SK-MEL-5 (cell line): ENCODE measurements at regions not wholly inside any gene's neighbourhood (a gene's known extent, or its start where the extent isn't known, plus 50 kb on each side); places are given as distances from the start of the nearest gene placed in this dataset.

Experiments used
- DNase-seq: peaks from one replicate; pipeline ENCODE4 v3.0.0-alpha.2; 2016; ENCODE audit warnings: low read depth, low spot score
- in situ Hi-C: cut with HindIII; loops from 2 replicates; pipeline ENCODE4 v1.10.0; 2016; ENCODE audit warnings: low sequenced_read_pairs, high pct_unique_total_duplicates, low pct_unique_long_range_greater_than_20kb

GRCh38 chr10:8499752-8500390 lies 445.4 kb downstream of the GATA3 start:
- DNase-seq, result no peak
- in situ Hi-C loops, result no loop called here

GRCh38 chr10:8502573-8502972 lies 448.1 kb downstream of the GATA3 start:
- in situ Hi-C loops, result no loop called here

GRCh38 chr10:8504499-8504898 lies 450.0 kb downstream of the GATA3 start:
- no peak for DNase-seq
- in situ Hi-C loops, result no loop called here

More at GRCh38 chr10:8502573-8502972, 448.1 kb downstream of the GATA3 start:
- DNase-seq, result no peak

GRCh38 chr10:8507156-8507555 lies 452.7 kb downstream of the GATA3 start:
- in situ Hi-C loops, result no loop called here
- DNase-seq, result no peak

- in situ Hi-C loops, result no loop called here
- DNase-seq, result no peak
These were observed 454.4 kb downstream of the GATA3 start for GRCh38 chr10:8508882-8509281.

- in situ Hi-C loops, result no loop called here
- no peak for DNase-seq
These were observed 456.0 kb downstream of the GATA3 start for GRCh38 chr10:8510471-8510870.

- in situ Hi-C loops, result no loop called here
- no peak for DNase-seq
These were observed 456.5 kb downstream of the GATA3 start for GRCh38 chr10:8511026-8511425.

- in situ Hi-C loops, result no loop called here
- peak; percentile 29 for DNase-seq
These were observed 459.0 kb downstream of the GATA3 start for GRCh38 chr10:8513155-8514147.

GRCh38 chr10:8520382-8520781 lies 465.9 kb downstream of the GATA3 start:
- in situ Hi-C loops, result no loop called here
- DNase-seq, result peak; percentile 2

GRCh38 chr10:8527773-8528172 lies 473.3 kb downstream of the GATA3 start:
- DNase-seq, result no peak
- in situ Hi-C loops, result no loop called here

- in situ Hi-C loops, result no loop called here
- DNase-seq, result no peak
These were observed 476.6 kb downstream of the GATA3 start for GRCh38 chr10:8531116-8531515.

- in situ Hi-C loops, result no loop called here
- DNase-seq, result no peak
These were observed 478.2 kb downstream of the GATA3 start for GRCh38 chr10:8532647-8533046.

- in situ Hi-C loops, result no loop called here
These were observed 479.0 kb downstream of the GATA3 start for GRCh38 chr10:8533462-8533861.

GRCh38 chr10:8534096-8534495 lies 479.6 kb downstream of the GATA3 start:
- in situ Hi-C loops, result no loop called here
- DNase-seq, result no peak

More at GRCh38 chr10:8533462-8533861, 479.0 kb downstream of the GATA3 start:
- DNase-seq, result no peak

- DNase-seq, result no peak
- in situ Hi-C loops, result no loop called here
These were observed 480.4 kb downstream of the GATA3 start for GRCh38 chr10:8534891-8535290.

- in situ Hi-C loops, result no loop called here
- no peak for DNase-seq
These were observed 484.6 kb downstream of the GATA3 start for GRCh38 chr10:8539056-8539455.

- DNase-seq, result peak; percentile 88
- in situ Hi-C loops, result no loop called here
These were observed 489.0 kb downstream of the GATA3 start for GRCh38 chr10:8543361-8544056.

- DNase-seq, result peak; percentile 67
- in situ Hi-C loops, result no loop called here
These were observed 489.5 kb downstream of the GATA3 start for GRCh38 chr10:8544057-8544380.
